ENCODE measurements at regions not wholly inside any gene's neighbourhood (a gene's known extent, or its start where the extent isn't known, plus 50 kb on each side); places are given as distances from the start of the nearest gene placed in this dataset.

DNA sequence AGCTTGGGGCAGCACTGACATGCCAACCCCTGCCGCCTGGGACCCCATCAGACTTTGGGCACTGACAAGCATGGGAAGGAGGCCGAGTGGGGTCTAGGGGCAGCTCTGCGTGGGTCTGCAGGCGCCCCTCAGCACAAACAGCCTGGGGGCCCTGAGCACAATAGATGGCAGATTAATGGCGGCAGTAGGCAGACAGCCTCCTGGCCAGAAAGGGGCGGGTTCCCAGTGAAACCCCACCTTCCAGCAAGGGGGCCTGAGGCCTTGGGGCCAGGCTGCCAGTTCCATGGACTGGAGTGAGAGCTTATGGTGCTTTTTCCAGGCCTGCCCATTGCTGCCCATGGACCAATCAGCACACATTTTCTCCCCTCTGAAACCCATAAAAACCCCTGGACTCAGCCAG is 2031.2 kb downstream of the EFNA5 start:
- TF ChIP-seq ZFP37 (tag by site-specific recombination; IDR thresholded peaks at IDR 0.05) (no peak), ZNF394 (tag by site-specific recombination; IDR thresholded peaks at IDR 0.05; ENCODE audit: borderline replicate concordance) (no peak), YY1 (tag by site-specific recombination; IDR thresholded peaks at IDR 0.05) (no peak)
- TF ChIP-seq, protein P1, sequence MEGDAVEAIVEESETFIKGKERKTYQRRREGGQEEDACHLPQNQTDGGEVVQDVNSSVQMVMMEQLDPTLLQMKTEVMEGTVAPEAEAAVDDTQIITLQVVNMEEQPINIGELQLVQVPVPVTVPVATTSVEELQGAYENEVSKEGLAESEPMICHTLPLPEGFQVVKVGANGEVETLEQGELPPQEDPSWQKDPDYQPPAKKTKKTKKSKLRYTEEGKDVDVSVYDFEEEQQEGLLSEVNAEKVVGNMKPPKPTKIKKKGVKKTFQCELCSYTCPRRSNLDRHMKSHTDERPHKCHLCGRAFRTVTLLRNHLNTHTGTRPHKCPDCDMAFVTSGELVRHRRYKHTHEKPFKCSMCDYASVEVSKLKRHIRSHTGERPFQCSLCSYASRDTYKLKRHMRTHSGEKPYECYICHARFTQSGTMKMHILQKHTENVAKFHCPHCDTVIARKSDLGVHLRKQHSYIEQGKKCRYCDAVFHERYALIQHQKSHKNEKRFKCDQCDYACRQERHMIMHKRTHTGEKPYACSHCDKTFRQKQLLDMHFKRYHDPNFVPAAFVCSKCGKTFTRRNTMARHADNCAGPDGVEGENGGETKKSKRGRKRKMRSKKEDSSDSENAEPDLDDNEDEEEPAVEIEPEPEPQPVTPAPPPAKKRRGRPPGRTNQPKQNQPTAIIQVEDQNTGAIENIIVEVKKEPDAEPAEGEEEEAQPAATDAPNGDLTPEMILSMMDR (tag by site-specific recombination; IDR thresholded peaks at IDR 0.05): no peak

All from HEK293 (cell line).